HL-60/S4 treated with retinoic acid at 250 ng/mL for 4 days and 3 days (cell line): ENCODE measurements at regions not wholly inside any gene's neighbourhood (a gene's known extent, or its start where the extent isn't known, plus 50 kb on each side); places are given as distances from the start of the nearest gene placed in this dataset.

ENCODE experiments used
- in situ Hi-C: fragments of 300-500 bp; cut with MboI; formaldehyde crosslinking; loops from 2 replicates; pipeline ENCODE4 v1.7.0; 2022; ENCODE audit warnings: low sequenced_read_pairs

- in situ Hi-C loops = no loop called here
These were observed 375.5 kb downstream of the BCL11B start for GRCh38 chr14:98896449-98896848.

GRCh38 chr14:98897605-98898309 is 374.2 kb downstream of the BCL11B start:
- in situ Hi-C loops = no loop called here

GRCh38 chr14:98899441-98899840 is 372.6 kb downstream of the BCL11B start:
- in situ Hi-C loops = no loop called here

GRCh38 chr14:98900236-98900635 is 371.8 kb downstream of the BCL11B start:
- in situ Hi-C loops = no loop called here

GRCh38 chr14:98900798-98901197 is 371.2 kb downstream of the BCL11B start:
- in situ Hi-C loops = no loop called here

- in situ Hi-C loops = no loop called here
These were observed 370.3 kb downstream of the BCL11B start for GRCh38 chr14:98901511-98902205.

GRCh38 chr14:98903371-98903770 is 368.6 kb downstream of the BCL11B start:
- in situ Hi-C loops = no loop called here

- in situ Hi-C loops = no loop called here
These were observed 367.3 kb downstream of the BCL11B start for GRCh38 chr14:98904677-98905076.

GRCh38 chr14:98906123-98906995 is 365.6 kb downstream of the BCL11B start:
- in situ Hi-C loops = no loop called here

- in situ Hi-C loops = no loop called here
These were observed 364.7 kb downstream of the BCL11B start for GRCh38 chr14:98907271-98907670.

GRCh38 chr14:98908050-98908449 is 363.9 kb downstream of the BCL11B start:
- in situ Hi-C loops = no loop called here

- in situ Hi-C loops = no loop called here
These were observed 362.6 kb downstream of the BCL11B start for GRCh38 chr14:98909251-98909944.

- in situ Hi-C loops = no loop called here
These were observed 361.9 kb downstream of the BCL11B start for GRCh38 chr14:98910061-98910460.

- in situ Hi-C loops = no loop called here
These were observed 359.3 kb downstream of the BCL11B start for GRCh38 chr14:98912655-98913054.

GRCh38 chr14:98913967-98914650 is 357.9 kb downstream of the BCL11B start:
- in situ Hi-C loops = no loop called here

GRCh38 chr14:98914942-98915341 is 357.1 kb downstream of the BCL11B start:
- in situ Hi-C loops = no loop called here

- in situ Hi-C loops = no loop called here
These were observed 356.4 kb downstream of the BCL11B start for GRCh38 chr14:98915625-98916024.

- in situ Hi-C loops = no loop called here
These were observed 356.0 kb downstream of the BCL11B start for GRCh38 chr14:98916036-98916435.

- in situ Hi-C loops = no loop called here
These were observed 355.5 kb downstream of the BCL11B start for GRCh38 chr14:98916476-98916875.

- in situ Hi-C loops = no loop called here
These were observed 352.6 kb downstream of the BCL11B start for GRCh38 chr14:98919434-98919833.
